IPS DF 6.9 (cell line): ENCODE measurements at regions not wholly inside any gene's neighbourhood (a gene's known extent, or its start where the extent isn't known, plus 50 kb on each side); places are given as distances from the start of the nearest gene placed in this dataset.

ENCODE experiments used
- DNase-seq: peaks from one replicate; pipeline ENCODE4 v3.0.0-alpha.2; 2013; ENCODE audit warnings: low read depth, low spot score
- H3K27ac ChIP-seq: one replicate; pipeline ENCODE4 v1.5.1; 2013; ENCODE audit warnings: low read length, control low read depth
- H3K27me3 ChIP-seq: 2 replicates; pipeline ENCODE4 v1.6.1; 2013; ENCODE audit warnings: mild to moderate bottlenecking, low read length; ENCODE audit not compliant: control insufficient read depth, insufficient read depth
- H3K36me3 ChIP-seq: 2 replicates; pipeline ENCODE4 v1.6.1; 2013; ENCODE audit warnings: low read length; ENCODE audit not compliant: control insufficient read depth, insufficient read depth
- H3K4me1 ChIP-seq: 2 replicates; pipeline ENCODE4 v1.6.1; 2013; ENCODE audit warnings: low read length; ENCODE audit not compliant: control insufficient read depth, insufficient read depth
- H3K4me3 ChIP-seq: 2 replicates; pipeline ENCODE4 v1.5.1; 2013; ENCODE audit warnings: mild to moderate bottlenecking, low read length
- H3K9me3 ChIP-seq: 2 replicates; pipeline ENCODE4 v1.6.1; 2013; ENCODE audit warnings: low read length, inconsistent platforms; ENCODE audit not compliant: control insufficient read depth, insufficient read depth
- WGBS: extraction: QIAGEN DNeasy Blood & Tissue Kit; methylation state at CpG from one replicate; pipeline ENCODE4 v1.1.7; 2013; ENCODE audit warnings: mixed read lengths, missing lambda C conversion rate; ENCODE audit not compliant: insufficient read length, insufficient coverage; 5-methylcytosine and 5-hydroxymethylcytosine counted together

- Histone ChIP-seq H3K27me3 (no peaks in the 10 kb centered on the region), H3K4me1 (no peaks in the 10 kb centered on the region), H3K4me3 (no peak overlapping the region), H3K9me3 (no peaks in the 10 kb centered on the region), H3K27ac (no peak overlapping the region), H3K36me3 (no peaks in the 10 kb centered on the region)
- DNase-seq = no peak
Observed at GRCh38 chr6:114579486-114579885, 236.7 kb upstream of the HS3ST5 start.

DNA sequence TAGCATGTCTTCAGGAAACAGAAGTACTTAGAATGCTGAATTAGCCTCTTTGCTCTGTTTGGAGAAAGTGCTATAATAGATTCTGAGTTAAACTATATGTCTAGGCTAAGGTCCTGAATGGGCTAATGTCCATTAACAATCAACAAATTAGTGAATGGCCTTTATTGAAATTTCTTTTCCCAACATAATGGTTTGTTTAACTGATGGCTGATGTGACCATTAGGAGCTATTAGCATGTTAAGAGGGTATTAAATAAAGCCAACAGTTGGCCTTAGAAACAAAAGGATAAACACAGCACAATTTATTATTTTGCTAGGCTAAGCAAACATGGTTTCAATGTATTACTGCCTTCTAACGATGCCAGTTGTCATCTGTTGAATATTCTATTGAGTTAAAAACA lies 234.3 kb upstream of the HS3ST5 start:
- Histone ChIP-seq H3K9me3 (no peaks in the 10 kb centered on the region), H3K4me1 (no peaks in the 10 kb centered on the region), H3K27ac (no peak overlapping the region), H3K4me3 (no peak overlapping the region), H3K36me3 (no peaks in the 10 kb centered on the region), H3K27me3 (no peaks in the 10 kb centered on the region)
- WGBS = no CpG with 5 or more reads among the region's 1 CpG
- DNase-seq = no peak

DNA sequence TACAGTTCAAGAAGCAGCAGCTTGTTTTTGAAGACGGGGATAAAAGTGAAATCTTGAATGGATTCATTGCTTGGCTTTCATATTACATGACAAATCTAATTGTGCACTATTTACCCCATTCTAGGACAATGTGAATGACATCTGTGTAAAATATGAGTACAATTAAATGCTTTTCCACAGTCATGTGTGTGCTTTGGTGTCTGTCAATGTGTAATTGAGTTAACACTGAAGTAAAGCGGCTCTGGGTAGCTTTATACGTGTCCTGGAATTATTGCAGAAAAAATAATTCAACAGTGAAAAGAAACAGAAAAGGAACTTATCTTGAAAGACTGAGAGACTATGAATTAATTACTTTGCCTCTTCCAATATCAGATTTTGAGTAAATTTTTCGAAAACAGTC lies 233.5 kb upstream of the HS3ST5 start:
- no peaks in the 10 kb centered on the region for H3K27me3 ChIP-seq
- WGBS = no CpG with 5 or more reads among the region's 4 CpGs

DNA sequence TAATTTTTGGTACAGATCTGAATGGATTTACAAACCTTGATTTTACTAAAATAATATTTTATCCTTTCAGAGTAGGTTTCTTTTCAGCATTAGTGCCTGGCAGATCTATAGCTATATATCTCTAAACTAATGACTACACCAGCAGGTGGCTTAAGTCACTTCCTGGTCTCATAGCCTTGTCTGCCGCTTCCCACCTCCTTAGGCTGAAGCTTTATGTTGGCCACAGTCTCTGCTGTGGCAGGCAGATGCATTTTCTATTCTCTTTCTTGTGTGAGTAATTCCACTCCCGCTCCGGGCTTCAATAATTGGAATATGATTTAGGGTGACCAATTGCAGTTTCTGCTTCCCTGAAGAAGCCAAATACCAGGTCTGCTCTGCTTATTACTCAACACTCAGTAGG lies 226.8 kb upstream of the HS3ST5 start:
- H3K36me3 ChIP-seq = no peaks in the 10 kb centered on the region
- no peak overlapping the region for H3K4me3 ChIP-seq
- H3K4me1 ChIP-seq = peaks cover 2% of the 10 kb centered on the region; the same call in 1 of the 2 replicates
- no peaks in the 10 kb centered on the region for H3K27me3 ChIP-seq
- no peak overlapping the region for H3K27ac ChIP-seq
- WGBS = no CpG with 5 or more reads among the region's 3 CpGs
- DNase-seq = no peak
- H3K9me3 ChIP-seq = no peaks in the 10 kb centered on the region

More for the DNA sequence above, 233.5 kb upstream of the HS3ST5 start:
- Histone ChIP-seq H3K27ac (no peak overlapping the region), H3K4me3 (no peak overlapping the region), H3K36me3 (no peaks in the 10 kb centered on the region), H3K4me1 (no peaks in the 10 kb centered on the region), H3K9me3 (no peaks in the 10 kb centered on the region)
- no peak for DNase-seq

- no peak overlapping the region for H3K27ac ChIP-seq
Observed at GRCh38 chr6:114564302-114564933, 221.6 kb upstream of the HS3ST5 start.

DNA sequence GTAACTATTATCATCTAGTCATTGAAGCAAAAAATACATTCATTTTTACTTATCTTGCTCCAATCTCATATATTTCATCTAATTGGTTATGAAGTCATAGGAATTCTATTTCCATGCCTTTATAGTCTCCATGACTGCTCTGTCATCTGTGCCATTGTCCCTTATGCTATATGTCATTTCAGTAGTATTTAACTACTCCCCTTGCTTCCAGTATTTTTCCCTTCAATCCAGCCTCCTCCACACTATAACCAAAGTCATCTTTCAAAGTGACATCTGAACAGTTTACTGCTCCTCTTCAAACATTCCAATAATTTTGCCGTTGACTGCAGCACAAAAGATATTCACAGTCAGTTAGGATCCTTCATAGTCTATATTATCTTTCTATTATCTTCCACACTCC lies 216.6 kb upstream of the HS3ST5 start:
- DNase-seq = no peak
- Histone ChIP-seq H3K9me3 (no peaks in the 10 kb centered on the region), H3K4me1 (no peaks in the 10 kb centered on the region), H3K27ac (no peak overlapping the region), H3K4me3 (no peak overlapping the region), H3K36me3 (no peaks in the 10 kb centered on the region), H3K27me3 (no peaks in the 10 kb centered on the region)
- no CpG with 5 or more reads among the region's 1 CpG for WGBS

More at GRCh38 chr6:114564302-114564933, 221.6 kb upstream of the HS3ST5 start:
- WGBS = no CpG with 5 or more reads among the region's 9 CpGs
- H3K27me3 ChIP-seq = no peaks in the 10 kb centered on the region
- H3K4me1 ChIP-seq = no peaks in the 10 kb centered on the region
- H3K36me3 ChIP-seq = no peaks in the 10 kb centered on the region
- no peak for DNase-seq
- no peaks in the 10 kb centered on the region for H3K9me3 ChIP-seq
- H3K4me3 ChIP-seq = no peak overlapping the region

DNA sequence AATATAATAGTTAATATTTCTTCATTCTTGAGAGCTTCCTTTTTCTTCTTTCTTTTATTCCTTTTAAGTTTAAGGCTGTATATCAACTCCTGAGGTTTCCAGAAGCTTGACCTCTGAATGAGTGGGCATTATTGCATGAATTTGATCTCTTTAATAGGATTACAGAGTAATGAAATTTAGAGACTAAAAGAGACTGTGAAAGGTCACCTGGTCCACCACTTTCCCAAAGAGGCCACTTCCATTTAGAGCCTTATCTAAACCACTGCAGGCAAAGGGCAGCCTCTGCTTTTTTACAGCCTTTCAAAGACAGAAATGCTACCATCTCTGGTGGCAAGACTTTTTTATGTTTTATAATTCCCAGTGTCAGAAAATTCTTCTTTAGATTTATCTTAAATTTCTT lies 215.3 kb upstream of the HS3ST5 start:
- no peaks in the 10 kb centered on the region for H3K4me1 ChIP-seq
- no peak overlapping the region for H3K4me3 ChIP-seq
- H3K27me3 ChIP-seq = no peaks in the 10 kb centered on the region
- no peaks in the 10 kb centered on the region for H3K9me3 ChIP-seq
- no peak overlapping the region for H3K27ac ChIP-seq
- H3K36me3 ChIP-seq = no peaks in the 10 kb centered on the region
- DNase-seq = no peak

DNA sequence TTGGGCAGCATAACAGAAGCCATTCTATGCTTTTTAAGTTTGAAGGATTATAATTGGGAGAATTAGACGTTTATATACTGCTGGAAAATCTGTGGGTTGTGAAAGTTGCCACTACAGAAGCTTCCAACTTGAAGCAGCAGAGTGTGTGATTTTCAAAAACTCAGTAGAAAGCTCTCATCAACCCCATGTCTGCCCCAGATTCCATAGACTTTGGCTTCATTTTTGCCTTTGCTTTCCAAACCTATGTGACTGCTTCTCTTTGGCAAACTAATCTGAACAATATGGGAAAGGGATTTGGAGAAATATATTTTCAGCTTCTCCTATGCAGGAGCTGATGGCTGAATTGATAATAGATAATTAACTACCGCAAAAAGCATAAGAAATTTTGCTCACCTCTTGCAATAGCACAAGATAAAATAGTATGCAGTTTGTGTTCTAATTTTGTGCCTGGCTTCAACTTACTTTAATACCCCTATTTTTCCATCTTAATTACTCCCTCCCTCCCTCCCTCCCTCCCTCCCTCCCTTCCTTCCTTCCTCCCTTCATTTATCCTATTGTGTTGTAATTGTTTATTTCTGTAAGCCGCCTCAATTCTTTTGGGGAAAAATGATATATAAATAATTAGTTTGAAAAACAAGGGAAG lies 214.1 kb upstream of the HS3ST5 start:
- no peak overlapping the region for H3K4me3 ChIP-seq
- no peaks in the 10 kb centered on the region for H3K9me3 ChIP-seq
- no peaks in the 10 kb centered on the region for H3K27me3 ChIP-seq
- DNase-seq = no peak
- no peak overlapping the region for H3K27ac ChIP-seq
- H3K36me3 ChIP-seq = no peaks in the 10 kb centered on the region
- H3K4me1 ChIP-seq = no peaks in the 10 kb centered on the region
- no CpG with 5 or more reads among the region's 3 CpGs for WGBS

GRCh38 chr6:114550316-114550715 lies 207.5 kb upstream of the HS3ST5 start:
- WGBS = no CpG with 5 or more reads among the region's 2 CpGs
- DNase-seq = no peak
- H3K4me1 ChIP-seq = no peaks in the 10 kb centered on the region
- H3K27ac ChIP-seq = no peak overlapping the region
- no peaks in the 10 kb centered on the region for H3K9me3 ChIP-seq
- H3K4me3 ChIP-seq = no peak overlapping the region
- H3K27me3 ChIP-seq = no peaks in the 10 kb centered on the region
- H3K36me3 ChIP-seq = no peaks in the 10 kb centered on the region

GRCh38 chr6:114543696-114544095 lies 200.9 kb upstream of the HS3ST5 start:
- no peaks in the 10 kb centered on the region for H3K9me3 ChIP-seq
- H3K36me3 ChIP-seq = no peaks in the 10 kb centered on the region
- no peak overlapping the region for H3K27ac ChIP-seq
- H3K4me3 ChIP-seq = no peak overlapping the region
- H3K4me1 ChIP-seq = no peaks in the 10 kb centered on the region
- WGBS = no CpG with 5 or more reads among the region's 2 CpGs
- no peak for DNase-seq
- H3K27me3 ChIP-seq = no peaks in the 10 kb centered on the region

GRCh38 chr6:114541794-114542193 lies 199.0 kb upstream of the HS3ST5 start:
- no peak for DNase-seq
- Histone ChIP-seq H3K36me3 (no peaks in the 10 kb centered on the region), H3K4me3 (no peak overlapping the region), H3K27me3 (no peaks in the 10 kb centered on the region), H3K27ac (no peak overlapping the region), H3K9me3 (no peaks in the 10 kb centered on the region), H3K4me1 (no peaks in the 10 kb centered on the region)
- WGBS = no CpG with 5 or more reads among the region's 21 CpGs
